ENCODE measurements at regions not wholly inside any gene's neighbourhood (a gene's known extent, or its start where the extent isn't known, plus 50 kb on each side); places are given as distances from the start of the nearest gene placed in this dataset.

GRCh38 chr22:48712558-48713271, 1115.0 kb downstream of the BRD1 start:
- ATAC-seq (no peak), DNase-seq (ENCODE audit: low spot score) (no peak)
- Histone ChIP-seq H4K20me1 (replicated peaks; ENCODE audit: insufficient read depth) (no peaks in the 10 kb centered on the region), H3K4me1 (ENCODE audit: insufficient read depth) (no peaks in the 10 kb centered on the region), H2AFZ (no peak overlapping the region), H3K4me3 (no peak overlapping the region), H3F3A (replicated peaks; ENCODE audit: low read depth) (no peaks in the 10 kb centered on the region), H3K9me2 (ENCODE audit: insufficient read depth) (no peaks in the 10 kb centered on the region), H3K36me3 (ENCODE audit: insufficient read depth) (no peaks in the 10 kb centered on the region; the same call in 1 of the 2 replicates), H3K27me3 (ENCODE audit: insufficient read depth) (no peaks in the 10 kb centered on the region), H3K79me2 (replicated peaks; ENCODE audit: insufficient read depth) (no peaks in the 10 kb centered on the region), H3K27ac (ENCODE audit: low read depth) (no peak overlapping the region), H3K4me2 (no peak overlapping the region)
- TF ChIP-seq CTCF (conservative IDR thresholded peaks at IDR 0.05; ENCODE audit: low read depth in 2 of 2) (no peak), STAT1 (IDR thresholded peaks at IDR 0.05; ENCODE audit: unreplicated experiment) (no peak), CREB1 (CRISPR knock-in tag; IDR thresholded peaks at IDR 0.05; ENCODE audit: low read depth) (no peak), JUNB (IDR thresholded peaks at IDR 0.05; ENCODE audit: unreplicated experiment) (no peak), ETS1 (IDR thresholded peaks at IDR 0.05) (no peak), POLR2AphosphoS5 (IDR thresholded peaks at IDR 0.05; ENCODE audit: low read depth) (no peak), ZNF331 (CRISPR knock-in tag; IDR thresholded peaks at IDR 0.05; ENCODE audit: low read depth) (no peak), EZH2phosphoT487 (IDR thresholded peaks at IDR 0.05; ENCODE audit: unreplicated experiment) (no peak), EZH2 (IDR thresholded peaks at IDR 0.05; ENCODE audit: low read depth, unreplicated experiment) (no peak), ZNF114 (CRISPR knock-in tag; IDR thresholded peaks at IDR 0.05) (no peak), NANOG (IDR thresholded peaks at IDR 0.05; ENCODE audit: borderline replicate concordance) (no peak), REST (IDR thresholded peaks at IDR 0.05; ENCODE audit: unreplicated experiment) (no peak), ZNF462 (CRISPR knock-in tag; IDR thresholded peaks at IDR 0.05) (no peak)
- Mint-ChIP-seq H3K4me3 (no peak overlapping the region), H3K9me3 (peaks cover 14% of the 10 kb centered on the region), H3K36me3 (ENCODE audit: low read depth) (peaks cover 19% of the 10 kb centered on the region), H3K4me1 (peaks cover 13% of the 10 kb centered on the region), H3K27ac (no peak overlapping the region), H3K27me3 (ENCODE audit: insufficient read depth, low read depth, poor library complexity) (peaks cover 2% of the 10 kb centered on the region)

Data from GM23338 (cell line).